Liver (tissue), 8 donors: ENCODE measurements at regions not wholly inside any gene's neighbourhood (a gene's known extent, or its start where the extent isn't known, plus 50 kb on each side); places are given as distances from the start of the nearest gene placed in this dataset.

ENCODE experiments used
- DNase-seq: peaks from one replicate; pipeline ENCODE4 v3.0.0-alpha.2; 2017; ENCODE audit warnings: low spot score
- H3K27ac ChIP-seq, 2 donors: one replicate each; pipeline ENCODE4 v1.7.0; 2013; ENCODE audit warnings: inconsistent platforms in 2 of 2, low read length in 2 of 2, control low read depth in 1 of 2, low read depth in 1 of 2, mild to moderate bottlenecking in 1 of 2
- H3K27me3 ChIP-seq, 4 donors: one replicate each; pipeline versions ENCODE4 v1.6.1 to v1.7.0; 2013; ENCODE audit warnings: low read length in 3 of 4, inconsistent platforms in 1 of 4, mild to moderate bottlenecking in 1 of 4, moderate library complexity in 1 of 4; ENCODE audit not compliant: control insufficient read depth in 4 of 4, insufficient read depth in 4 of 4
- H3K36me3 ChIP-seq, 4 donors: one replicate each; pipeline versions ENCODE4 v1.6.1 to v1.7.0; 2013; ENCODE audit warnings: low read length in 3 of 4, mild to moderate bottlenecking in 3 of 4, low read depth in 1 of 4, moderate library complexity in 1 of 4; ENCODE audit not compliant: control insufficient read depth in 4 of 4, insufficient read depth in 3 of 4
- H3K4me1 ChIP-seq, 4 donors: one replicate each; pipeline versions ENCODE4 v1.6.1 to v1.7.0; 2013; ENCODE audit warnings: low read length in 3 of 4, mild to moderate bottlenecking in 3 of 4, moderate library complexity in 1 of 4; ENCODE audit not compliant: control insufficient read depth in 4 of 4, insufficient read depth in 4 of 4
- H3K4me3 ChIP-seq, 3 donors: one replicate each; pipeline versions ENCODE4 v1.6.1 to v1.7.0; 2013; ENCODE audit warnings: low read length in 3 of 3, control low read depth in 1 of 3, low read depth in 1 of 3, mild to moderate bottlenecking in 1 of 3
- H3K9ac ChIP-seq, 2 donors: one replicate each; pipeline ENCODE4 v1.7.0; 2013; ENCODE audit warnings: low read length in 2 of 2, mild to moderate bottlenecking in 2 of 2, moderate library complexity in 2 of 2, control low read depth in 1 of 2, low read depth in 1 of 2
- H3K9me3 ChIP-seq, 4 donors: one replicate each; pipeline versions ENCODE4 v1.6.1 to v1.7.0; 2013; ENCODE audit warnings: low read length in 3 of 4; ENCODE audit not compliant: control insufficient read depth in 4 of 4
- ATF3 ChIP-seq: IDR thresholded peaks from 2 replicates; pipeline ENCODE4 v1.6.1; 2016; ENCODE audit warnings: antibody characterized with exemption
- CTCF ChIP-seq: fragments of 150-350 bp; IDR thresholded peaks from 2 replicates; pipeline ENCODE4 v1.5.1; 2017; ENCODE audit warnings: improper control_type of control experiment, low read depth, low read length; ENCODE audit not compliant: missing input control
- FOXA1 ChIP-seq: IDR thresholded peaks from 2 replicates; pipeline ENCODE4 v1.6.1; 2016; ENCODE audit warnings: antibody characterized with exemption
- FOXA2 ChIP-seq: IDR thresholded peaks from 2 replicates; pipeline ENCODE4 v1.6.1; 2016; ENCODE audit warnings: antibody characterized with exemption
- GABPA ChIP-seq, 2 donors: IDR thresholded peaks in 1 of 2; conservative IDR thresholded peaks in 1 of 2; 2 replicates each; pipeline ENCODE4 v1.6.1; 2016; ENCODE audit warnings: antibody characterized with exemption in 2 of 2, mild to moderate bottlenecking in 1 of 2, moderate library complexity in 1 of 2
- HNF4A ChIP-seq, 2 donors: conservative IDR thresholded peaks; 2 replicates each; pipeline ENCODE4 v1.6.1; 2016; ENCODE audit warnings: antibody characterized with exemption in 2 of 2, mild to moderate bottlenecking in 2 of 2
- HNF4G ChIP-seq: IDR thresholded peaks from 2 replicates; pipeline ENCODE4 v1.6.1; 2016; ENCODE audit warnings: antibody characterized with exemption
- JUND ChIP-seq, 2 donors: IDR thresholded peaks; 2 replicates each; pipeline ENCODE4 v1.6.1; 2016; ENCODE audit warnings: antibody characterized with exemption in 2 of 2
- MAX ChIP-seq: IDR thresholded peaks from 2 replicates; pipeline ENCODE4 v1.6.1; 2016; ENCODE audit warnings: antibody characterized with exemption
- NR2F2 ChIP-seq: IDR thresholded peaks from 2 replicates; pipeline ENCODE4 v1.6.1; 2016; ENCODE audit warnings: antibody characterized with exemption
- RAD21 ChIP-seq, 2 donors: IDR thresholded peaks; 2 replicates each; pipeline ENCODE4 v1.6.1; 2016; ENCODE audit warnings: antibody characterized with exemption in 2 of 2, mild to moderate bottlenecking in 2 of 2
- REST ChIP-seq: IDR thresholded peaks from 2 replicates; pipeline ENCODE4 v1.6.1; 2016; ENCODE audit warnings: antibody characterized with exemption, mild to moderate bottlenecking
- SP1 ChIP-seq: IDR thresholded peaks from 2 replicates; pipeline ENCODE4 v1.6.1; 2018; ENCODE audit warnings: antibody characterized with exemption, mild to moderate bottlenecking
- TAF1 ChIP-seq: conservative IDR thresholded peaks from 2 replicates; pipeline ENCODE4 v1.6.1; 2016; ENCODE audit warnings: antibody characterized with exemption, mild to moderate bottlenecking
- YY1 ChIP-seq: IDR thresholded peaks from 2 replicates; pipeline ENCODE4 v1.6.1; 2016; ENCODE audit warnings: antibody characterized with exemption, mild to moderate bottlenecking
- ZBTB33 ChIP-seq: IDR thresholded peaks from 2 replicates; pipeline ENCODE4 v1.6.1; 2016; ENCODE audit warnings: antibody characterized with exemption
- WGBS: extraction: QIAGEN DNeasy Blood & Tissue Kit; methylation state at CpG from one replicate; pipeline ENCODE4 v1.1.7; 2013; 5-methylcytosine and 5-hydroxymethylcytosine counted together
- donor health status: healthy.
- donor health status: healthy.
- donor health status: healthy.
- donor health status: healthy.
- donor health status: healthy.

GRCh38 chr1:71200503-71200902 lies 119.7 kb upstream of the ZRANB2 start:
- Histone ChIP-seq H3K4me3 (no peak overlapping the region), H3K9ac (no peak overlapping the region), H3K27ac (no peak overlapping the region), H3K9me3 (no peaks in the 10 kb centered on the region), H3K27me3 (no peaks in the 10 kb centered on the region), H3K4me1 (no peaks in the 10 kb centered on the region), H3K36me3 (no peaks in the 10 kb centered on the region)
- TF ChIP-seq REST = no peak
- no peak for TF ChIP-seq JUND (IDR thresholded peaks at IDR 0.05)
- no peak for TF ChIP-seq NR2F2
- no peak for TF ChIP-seq ZBTB33
- no peak for TF ChIP-seq HNF4G
- TF ChIP-seq TAF1 = no peak
- no peak for TF ChIP-seq SP1
- TF ChIP-seq GABPA (IDR thresholded peaks at IDR 0.05 in 1 of 2, conservative IDR thresholded peaks at IDR 0.05 in 1 of 2) = no peak
- no peak for TF ChIP-seq FOXA1
- TF ChIP-seq MAX = no peak
- TF ChIP-seq FOXA2 = no peak
- no peak for TF ChIP-seq RAD21 (IDR thresholded peaks at IDR 0.05)
- no peak for TF ChIP-seq YY1
- no peak for TF ChIP-seq ATF3
- no peak for TF ChIP-seq HNF4A (conservative IDR thresholded peaks at IDR 0.05)
- no peak for DNase-seq

GRCh38 chr1:71196685-71197084 lies 115.8 kb upstream of the ZRANB2 start:
- no peaks in the 10 kb centered on the region for H3K9me3 ChIP-seq
- no peak overlapping the region for H3K4me3 ChIP-seq
- no peak overlapping the region for H3K9ac ChIP-seq
- no peak for DNase-seq
- no peaks in the 10 kb centered on the region for H3K27me3 ChIP-seq
- H3K36me3 ChIP-seq = no peaks in the 10 kb centered on the region
- TF ChIP-seq TAF1 (no peak), RAD21 (IDR thresholded peaks at IDR 0.05) (peak; percentile 29 to 49)
- no peaks in the 10 kb centered on the region for H3K4me1 ChIP-seq
- H3K27ac ChIP-seq = no peak overlapping the region

- H3K4me1 ChIP-seq = no peaks in the 10 kb centered on the region
- no peaks in the 10 kb centered on the region for H3K27me3 ChIP-seq
- DNase-seq = no peak
- no peak overlapping the region for H3K9ac ChIP-seq
- 80% methylated on average over 1 of the region's 1 CpG for WGBS
- TF ChIP-seq HNF4A (conservative IDR thresholded peaks at IDR 0.05) (no peak), JUND (IDR thresholded peaks at IDR 0.05) (no peak), ATF3 (no peak), YY1 (no peak), MAX (no peak), RAD21 (IDR thresholded peaks at IDR 0.05) (no peak), FOXA2 (no peak), CTCF (no peak)
- H3K4me3 ChIP-seq = no peak overlapping the region
- H3K27ac ChIP-seq = no peak overlapping the region
- no peaks in the 10 kb centered on the region for H3K36me3 ChIP-seq
- H3K9me3 ChIP-seq = no peaks in the 10 kb centered on the region
Measured at GRCh38 chr1:71193153-71193552, 112.3 kb upstream of the ZRANB2 start.
